Keratinocyte (primary cell): ENCODE measurements at regions not wholly inside any gene's neighbourhood (a gene's known extent, or its start where the extent isn't known, plus 50 kb on each side); places are given as distances from the start of the nearest gene placed in this dataset.
A peak's percentile ranks its signal among the peaks of the same experiment; 100 is the strongest.
"Not testable (repeated sequence)": the region's sequence is repeated elsewhere in the genome, so short reads cannot be mapped to it uniquely, and the experiment has no call there.

Source experiments
- DNase-seq: peaks from one replicate; pipeline ENCODE4 v3.0.0-alpha.2; 2011; ENCODE audit warnings: low read depth, missing footprints, low spot score
- FAIRE-seq: peaks from 2 replicates; lab custom pipeline; 2011; peaks lifted over from hg19 to GRCh38; lab: Jason Lieb, UNC
- H2AFZ ChIP-seq: 2 replicates; pipeline ENCODE4 v1.6.0; 2012; ENCODE audit warnings: low read length, control low read depth, inconsistent platforms; ENCODE audit not compliant: control insufficient read depth
- H3K27ac ChIP-seq: 2 replicates; pipeline ENCODE4 v1.5.1; 2011; ENCODE audit warnings: low read length; ENCODE audit not compliant: control insufficient read depth, insufficient read depth
- H3K27me3 ChIP-seq: 3 replicates; pipeline ENCODE4 v1.6.0; 2011; ENCODE audit warnings: low read length; ENCODE audit not compliant: control insufficient read depth, insufficient read depth; ENCODE audit errors: extremely low read depth
- H3K36me3 ChIP-seq, 2 experiments: 2 replicates in 1 of 2; 3 replicates in 1 of 2; pipeline ENCODE4 v1.5.1; 2011; ENCODE audit warnings: low read length in 2 of 2, mild to moderate bottlenecking in 1 of 2; ENCODE audit not compliant: control insufficient read depth in 2 of 2, insufficient read depth in 2 of 2; ENCODE audit errors: extremely low read depth in 1 of 2
- H3K4me1 ChIP-seq: 3 replicates; pipeline ENCODE4 v1.5.1; 2011; ENCODE audit warnings: low read length; ENCODE audit not compliant: control insufficient read depth, insufficient read depth; ENCODE audit errors: extremely low read depth
- H3K4me2 ChIP-seq: 3 replicates; pipeline ENCODE4 v1.6.0; 2011; ENCODE audit warnings: low read depth, low read length; ENCODE audit not compliant: control insufficient read depth, insufficient read depth; ENCODE audit errors: extremely low read depth
- H3K4me3 ChIP-seq, 3 experiments: fragments of 200-600 bp in 1 of 3; sonication (generic) in 1 of 3; 2 replicates in 2 of 3; 3 replicates in 1 of 3; pipeline ENCODE4 v1.5.1; 2011 to 2016; ENCODE audit warnings: low read length in 3 of 3, mild to moderate bottlenecking in 3 of 3, control low read depth in 2 of 3, inconsistent platforms in 1 of 3, low read depth in 1 of 3, mixed read lengths in 1 of 3, mixed run types in 1 of 3, moderate library complexity in 1 of 3; ENCODE audit not compliant: control insufficient read depth in 2 of 3, insufficient read depth in 2 of 3; ENCODE audit errors: extremely low read depth in 1 of 3
- H3K79me2 ChIP-seq: 2 replicates; pipeline ENCODE4 v1.6.0; 2012; ENCODE audit warnings: low read length; ENCODE audit not compliant: control insufficient read depth, insufficient read depth
- H3K9ac ChIP-seq: 3 replicates; pipeline ENCODE4 v1.6.0; 2011; ENCODE audit warnings: low read length; ENCODE audit not compliant: control insufficient read depth, insufficient read depth; ENCODE audit errors: extremely low read depth
- H3K9me1 ChIP-seq: 3 replicates; pipeline ENCODE4 v1.6.0; 2011; ENCODE audit warnings: low read length; ENCODE audit not compliant: control insufficient read depth, insufficient read depth; ENCODE audit errors: extremely low read depth
- H3K9me3 ChIP-seq: 2 replicates; pipeline ENCODE4 v1.5.1; 2012; ENCODE audit warnings: low read depth, low read length; ENCODE audit not compliant: control insufficient read depth
- H4K20me1 ChIP-seq: 3 replicates; pipeline ENCODE4 v1.6.0; 2011; ENCODE audit warnings: low read length; ENCODE audit not compliant: control insufficient read depth, insufficient read depth; ENCODE audit errors: extremely low read depth
- EZH2 ChIP-seq: IDR thresholded peaks from one replicate; pipeline ENCODE4 v1.6.1; 2012; ENCODE audit warnings: inconsistent platforms, mild to moderate bottlenecking, low read length, moderate library complexity
- dilution Hi-C: fragments of 300-500 bp; cut with MboI; formaldehyde crosslinking; loops from one replicate; pipeline ENCODE4 v1.7.0; 2020; ENCODE audit warnings: low sequenced_read_pairs; ENCODE audit not compliant: extremely low pct_ligation_motif_present
- TF ChIP-seq, protein P1 (sequence below), 3 experiments: IDR thresholded peaks in 1 of 3; conservative IDR thresholded peaks in 1 of 3; optimal IDR thresholded peaks in 1 of 3; 2 replicates in 2 of 3; 3 replicates in 1 of 3; pipeline versions ENCODE3 to v1.5.1; 2011; ENCODE audit warnings: low read length in 3 of 3, mild to moderate bottlenecking in 3 of 3, moderate library complexity in 2 of 3, control low read depth in 1 of 3, inconsistent platforms in 1 of 3; ENCODE audit not compliant: insufficient read depth in 2 of 3; ENCODE audit errors: extremely low read depth in 1 of 3

DNA sequence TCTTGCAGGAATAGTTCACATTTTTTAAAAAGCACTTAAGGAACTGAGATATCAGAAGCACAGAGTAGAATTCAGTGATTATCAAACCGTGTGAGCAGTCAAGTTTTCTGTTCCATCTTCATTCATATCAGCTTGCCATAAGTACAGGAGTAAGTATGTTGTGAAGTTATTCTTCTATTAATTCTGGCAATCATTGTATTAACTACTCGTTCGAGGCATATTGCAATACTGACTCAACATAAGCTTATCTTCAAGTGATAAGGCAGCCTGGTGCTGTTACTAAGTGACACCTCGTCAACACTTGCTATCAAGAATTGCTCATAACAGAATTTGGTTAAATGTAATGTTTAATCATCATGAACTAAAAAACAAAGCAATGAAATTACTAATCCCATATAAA, 75.7 kb upstream of the SNX9 start:
- H3K4me1 ChIP-seq, result no peaks in the 10 kb centered on the region
- H4K20me1 ChIP-seq, result no peaks in the 10 kb centered on the region
- no peak overlapping the region for H3K4me3 ChIP-seq
- no peak overlapping the region for H2AFZ ChIP-seq
- no peak overlapping the region for H3K9ac ChIP-seq
- H3K27ac ChIP-seq, result no peak overlapping the region
- H3K79me2 ChIP-seq, result no peaks in the 10 kb centered on the region
- dilution Hi-C loops, result no loop called here
- TF ChIP-seq, protein P1, sequence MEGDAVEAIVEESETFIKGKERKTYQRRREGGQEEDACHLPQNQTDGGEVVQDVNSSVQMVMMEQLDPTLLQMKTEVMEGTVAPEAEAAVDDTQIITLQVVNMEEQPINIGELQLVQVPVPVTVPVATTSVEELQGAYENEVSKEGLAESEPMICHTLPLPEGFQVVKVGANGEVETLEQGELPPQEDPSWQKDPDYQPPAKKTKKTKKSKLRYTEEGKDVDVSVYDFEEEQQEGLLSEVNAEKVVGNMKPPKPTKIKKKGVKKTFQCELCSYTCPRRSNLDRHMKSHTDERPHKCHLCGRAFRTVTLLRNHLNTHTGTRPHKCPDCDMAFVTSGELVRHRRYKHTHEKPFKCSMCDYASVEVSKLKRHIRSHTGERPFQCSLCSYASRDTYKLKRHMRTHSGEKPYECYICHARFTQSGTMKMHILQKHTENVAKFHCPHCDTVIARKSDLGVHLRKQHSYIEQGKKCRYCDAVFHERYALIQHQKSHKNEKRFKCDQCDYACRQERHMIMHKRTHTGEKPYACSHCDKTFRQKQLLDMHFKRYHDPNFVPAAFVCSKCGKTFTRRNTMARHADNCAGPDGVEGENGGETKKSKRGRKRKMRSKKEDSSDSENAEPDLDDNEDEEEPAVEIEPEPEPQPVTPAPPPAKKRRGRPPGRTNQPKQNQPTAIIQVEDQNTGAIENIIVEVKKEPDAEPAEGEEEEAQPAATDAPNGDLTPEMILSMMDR (optimal IDR thresholded peaks at IDR 0.05 in 1 of 3, IDR thresholded peaks at IDR 0.05 in 1 of 3, conservative IDR thresholded peaks at IDR 0.05 in 1 of 3; ENCODE audit: extremely low read depth in 1 of 3, insufficient read depth in 2 of 3, low read length in 3 of 3), result no peak
- no peak for TF ChIP-seq EZH2
- FAIRE-seq (no peak), DNase-seq (no peak)
- no peaks in the 10 kb centered on the region for H3K27me3 ChIP-seq
- H3K4me2 ChIP-seq, result no peak overlapping the region
- H3K9me1 ChIP-seq, result no peaks in the 10 kb centered on the region
- no peaks in the 10 kb centered on the region for H3K36me3 ChIP-seq
- H3K9me3 ChIP-seq, result no peaks in the 10 kb centered on the region

DNA sequence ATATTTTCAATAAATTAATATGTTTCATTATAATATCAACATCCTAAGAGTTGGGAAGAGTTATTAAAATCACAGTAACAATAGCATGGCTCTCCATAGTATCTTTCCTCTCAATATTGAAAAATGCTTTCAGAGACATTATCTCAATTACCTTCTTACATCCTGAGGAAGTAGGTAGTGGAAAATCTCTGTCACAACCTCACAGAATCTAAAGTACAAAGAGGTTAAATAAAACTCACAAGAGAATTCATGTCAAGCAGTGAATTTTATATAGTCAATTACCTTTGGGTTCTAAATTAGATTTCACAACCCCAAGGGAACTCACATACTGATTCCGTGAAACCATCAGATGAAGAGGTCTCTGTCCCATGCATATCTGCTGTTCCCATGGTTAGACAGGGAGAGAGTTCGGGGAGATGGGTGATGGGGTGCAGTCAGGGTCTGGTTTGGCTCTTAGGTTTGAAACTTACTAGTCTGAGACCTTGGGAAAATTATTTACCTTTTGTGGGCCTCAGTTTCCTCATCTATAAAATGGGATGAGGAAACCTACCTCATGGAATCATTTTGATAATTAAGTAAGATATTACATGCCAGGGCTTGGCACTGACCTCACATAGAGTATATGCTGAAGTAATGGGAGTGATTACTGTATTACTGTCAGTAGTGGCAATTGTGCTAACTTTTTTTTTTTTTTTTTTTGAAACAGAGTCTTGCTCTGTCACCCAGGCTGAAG, 74.0 kb upstream of the SNX9 start:
- DNase-seq (no peak), FAIRE-seq (peak; percentile 9)

DNA sequence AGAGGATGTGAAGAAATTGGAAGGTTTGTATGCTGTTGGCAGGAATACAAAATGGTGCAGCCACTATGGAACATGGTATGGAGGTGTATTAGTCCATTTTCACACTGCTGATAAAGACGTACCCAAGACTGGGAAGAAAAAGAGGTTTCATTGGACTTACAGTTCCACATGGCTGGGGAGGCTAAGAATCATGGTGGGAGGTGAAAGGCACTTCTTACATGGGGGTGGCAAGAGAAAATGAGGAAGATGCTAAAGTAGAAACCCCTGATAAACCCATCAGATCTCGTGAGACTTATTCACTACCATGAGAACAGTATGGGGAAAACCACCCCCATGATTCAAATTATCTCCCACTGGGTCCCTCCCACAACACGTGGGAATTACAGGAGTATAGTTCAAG, 72.1 kb upstream of the SNX9 start:
- FAIRE-seq, result not testable (repeated sequence)

More for the DNA sequence above, 74.0 kb upstream of the SNX9 start:
- no peak overlapping the region for H3K4me2 ChIP-seq
- H3K4me3 ChIP-seq, result no peak overlapping the region
- no peak overlapping the region for H2AFZ ChIP-seq
- H3K9me1 ChIP-seq, result no peaks in the 10 kb centered on the region
- no peak overlapping the region for H3K27ac ChIP-seq
- TF ChIP-seq, protein P1 (optimal IDR thresholded peaks at IDR 0.05 in 1 of 3, IDR thresholded peaks at IDR 0.05 in 1 of 3, conservative IDR thresholded peaks at IDR 0.05 in 1 of 3; ENCODE audit: extremely low read depth in 1 of 3, insufficient read depth in 2 of 3, low read length in 3 of 3), result no peak
- TF ChIP-seq EZH2, result no peak
- dilution Hi-C loops, result no loop called here
- no peaks in the 10 kb centered on the region for H3K27me3 ChIP-seq
- no peaks in the 10 kb centered on the region for H3K4me1 ChIP-seq
- no peaks in the 10 kb centered on the region for H4K20me1 ChIP-seq
- no peaks in the 10 kb centered on the region for H3K79me2 ChIP-seq
- no peak overlapping the region for H3K9ac ChIP-seq
- H3K9me3 ChIP-seq, result no peaks in the 10 kb centered on the region
- H3K36me3 ChIP-seq, result no peaks in the 10 kb centered on the region

More for the DNA sequence above, 72.1 kb upstream of the SNX9 start:
- H3K36me3 ChIP-seq, H3K4me3 ChIP-seq, H3K4me2 ChIP-seq, H3K27ac ChIP-seq, H4K20me1 ChIP-seq, dilution Hi-C loops, H3K9me1 ChIP-seq, H3K9me3 ChIP-seq, DNase-seq, H3K4me1 ChIP-seq, H2AFZ ChIP-seq, H3K79me2 ChIP-seq, H3K27me3 ChIP-seq, H3K9ac ChIP-seq: not testable (repeated sequence)
